ENCODE measurements at regions not wholly inside any gene's neighbourhood (a gene's known extent, or its start where the extent isn't known, plus 50 kb on each side); places are given as distances from the start of the nearest gene placed in this dataset.

DNA sequence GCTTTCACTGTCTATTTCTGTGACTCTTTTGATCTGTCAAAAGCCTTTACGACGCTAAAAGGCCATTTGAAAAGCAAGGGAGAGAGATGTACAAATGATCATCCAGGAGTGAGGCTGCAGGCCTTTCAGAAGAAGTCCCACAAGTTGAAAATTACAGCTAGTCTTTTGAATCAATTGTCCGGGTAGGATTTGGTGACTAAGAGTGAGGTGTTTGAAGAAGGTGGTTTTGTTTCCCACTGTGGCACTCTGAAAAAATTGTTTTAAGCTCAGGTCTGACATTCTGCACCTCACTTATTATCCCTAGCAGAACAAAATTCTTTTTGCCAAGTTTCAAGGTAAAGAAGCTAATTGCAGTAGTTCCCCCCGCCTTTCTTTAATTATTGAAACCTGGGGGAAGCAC is 50.8 kb upstream of the TMEM108 start:
- Histone ChIP-seq H3K9me3 (no peaks in the 10 kb centered on the region), H3K27ac (no peak overlapping the region), H3K4me3 (no peak overlapping the region), H3K4me1 (no peaks in the 10 kb centered on the region), H3K36me3 (no peaks in the 10 kb centered on the region), H3K27me3 (no peaks in the 10 kb centered on the region)
- no peak for DNase-seq
- intact Hi-C loops (cut with DNase I; ENCODE audit: low total_unique reads), result no loop called here
- TF ChIP-seq POLR2A (IDR thresholded peaks at IDR 0.05), result no peak
- TF ChIP-seq CTCF (IDR thresholded peaks at IDR 0.05), result no peak

GRCh38 chr3:132984181-132984580 is 54.0 kb upstream of the TMEM108 start:
- no peak for TF ChIP-seq CTCF (IDR thresholded peaks at IDR 0.05)
- no peak for TF ChIP-seq POLR2A (IDR thresholded peaks at IDR 0.05)
- Histone ChIP-seq H3K4me1 (no peaks in the 10 kb centered on the region), H3K9me3 (no peaks in the 10 kb centered on the region), H3K36me3 (no peaks in the 10 kb centered on the region), H3K27me3 (no peaks in the 10 kb centered on the region), H3K27ac (no peak overlapping the region), H3K4me3 (no peak overlapping the region)
- DNase-seq, result no peak
- intact Hi-C loops (cut with DNase I; ENCODE audit: low total_unique reads), result no loop called here

GRCh38 chr3:132983143-132983770 is 54.9 kb upstream of the TMEM108 start:
- no peak for DNase-seq
- no peaks in the 10 kb centered on the region for H3K27me3 ChIP-seq
- intact Hi-C loops (cut with DNase I; ENCODE audit: low total_unique reads), result no loop called here
- no peak overlapping the region for H3K4me3 ChIP-seq
- no peak overlapping the region for H3K27ac ChIP-seq
- no peaks in the 10 kb centered on the region for H3K9me3 ChIP-seq
- no peaks in the 10 kb centered on the region for H3K36me3 ChIP-seq
- no peaks in the 10 kb centered on the region for H3K4me1 ChIP-seq
- TF ChIP-seq CTCF (IDR thresholded peaks at IDR 0.05) (no peak), POLR2A (IDR thresholded peaks at IDR 0.05) (no peak)

- Histone ChIP-seq H3K27ac (no peak overlapping the region), H3K9me3 (no peaks in the 10 kb centered on the region), H3K4me3 (no peak overlapping the region), H3K4me1 (no peaks in the 10 kb centered on the region), H3K36me3 (no peaks in the 10 kb centered on the region), H3K27me3 (no peaks in the 10 kb centered on the region)
- no peak for TF ChIP-seq CTCF (IDR thresholded peaks at IDR 0.05)
- TF ChIP-seq POLR2A (IDR thresholded peaks at IDR 0.05), result no peak
- no peak for DNase-seq
- intact Hi-C loops (cut with DNase I; ENCODE audit: low total_unique reads), result no loop called here
Measured at GRCh38 chr3:132981719-132982118, 56.5 kb upstream of the TMEM108 start.

GRCh38 chr3:132980102-132980501 is 58.1 kb upstream of the TMEM108 start:
- Histone ChIP-seq H3K27me3 (no peaks in the 10 kb centered on the region), H3K9me3 (no peaks in the 10 kb centered on the region), H3K4me1 (no peaks in the 10 kb centered on the region), H3K4me3 (no peak overlapping the region), H3K36me3 (no peaks in the 10 kb centered on the region), H3K27ac (no peak overlapping the region)
- no peak for DNase-seq
- TF ChIP-seq CTCF (IDR thresholded peaks at IDR 0.05) (no peak), POLR2A (IDR thresholded peaks at IDR 0.05) (no peak)
- intact Hi-C loops (cut with DNase I; ENCODE audit: low total_unique reads), result no loop called here

Measured in uterus (tissue), 3 donors.